Kidney capillary endothelial cell (primary cell): ENCODE measurements at regions not wholly inside any gene's neighbourhood (a gene's known extent, or its start where the extent isn't known, plus 50 kb on each side); places are given as distances from the start of the nearest gene placed in this dataset.
"Not testable (repeated sequence)": the region's sequence is repeated elsewhere in the genome, so short reads cannot be mapped to it uniquely, and the experiment has no call there.

Experiments
- DNase-seq: peaks from one replicate; pipeline ENCODE4 v3.0.0-alpha.2; 2018; ENCODE audit warnings: low spot score

- DNase-seq, result no peak
Observed at GRCh38 chr4:15163284-15163645, 161.0 kb downstream of the CPEB2 start.

GRCh38 chr4:15164571-15164970, 162.3 kb downstream of the CPEB2 start:
- DNase-seq, result no peak

- no peak for DNase-seq
Observed at GRCh38 chr4:15167743-15168142, 165.5 kb downstream of the CPEB2 start.

GRCh38 chr4:15168759-15169158, 166.5 kb downstream of the CPEB2 start:
- no peak for DNase-seq

- no peak for DNase-seq
Observed at GRCh38 chr4:15171725-15172124, 169.4 kb downstream of the CPEB2 start.

GRCh38 chr4:15173251-15173650, 171.0 kb downstream of the CPEB2 start:
- DNase-seq, result no peak

- not testable (repeated sequence) for DNase-seq
Observed at GRCh38 chr4:15174168-15174567, 171.9 kb downstream of the CPEB2 start.

GRCh38 chr4:15179842-15180241, 177.6 kb downstream of the CPEB2 start:
- DNase-seq, result not testable (repeated sequence)

GRCh38 chr4:15182600-15183220, 180.4 kb downstream of the CPEB2 start:
- peak; percentile 59 for DNase-seq

- DNase-seq, result no peak
Observed at GRCh38 chr4:15186149-15186548, 183.9 kb downstream of the CPEB2 start.

- no peak for DNase-seq
Observed at GRCh38 chr4:15186806-15187205, 184.5 kb downstream of the CPEB2 start.

- no peak for DNase-seq
Observed at GRCh38 chr4:15188605-15189539, 186.6 kb downstream of the CPEB2 start.

- no peak for DNase-seq
Observed at GRCh38 chr4:15194520-15194919, 192.2 kb downstream of the CPEB2 start.

- no peak for DNase-seq
Observed at GRCh38 chr4:15197005-15197404, 194.7 kb downstream of the CPEB2 start.

GRCh38 chr4:15198070-15198727, 195.9 kb downstream of the CPEB2 start:
- DNase-seq, result no peak

GRCh38 chr4:15201782-15202181, 199.5 kb downstream of the CPEB2 start:
- no peak for DNase-seq

- DNase-seq, result no peak
Observed at GRCh38 chr4:15202481-15202880, 200.2 kb downstream of the CPEB2 start.

GRCh38 chr4:15206526-15206925, 204.2 kb downstream of the CPEB2 start:
- not testable (repeated sequence) for DNase-seq

- no peak for DNase-seq
Observed at GRCh38 chr4:15213302-15213970, 211.2 kb downstream of the CPEB2 start.

- no peak for DNase-seq
Observed at GRCh38 chr4:15215109-15215508, 212.7 kb upstream of the C1QTNF7 start.

- no peak for DNase-seq
Observed at GRCh38 chr4:15226203-15226602, 201.6 kb upstream of the C1QTNF7 start.
